HL-60 (cell line): ENCODE measurements at regions not wholly inside any gene's neighbourhood (a gene's known extent, or its start where the extent isn't known, plus 50 kb on each side); places are given as distances from the start of the nearest gene placed in this dataset.

Experiments used
- DNase-seq, 2 experiments: peaks; one replicate each; pipeline ENCODE4 v3.0.0-alpha.2; 2010 to 2020; ENCODE audit warnings: low read depth in 1 of 2, low spot score in 1 of 2
- H3K27ac ChIP-seq: fragments of 250-450 bp; sonication (Bioruptor Pico); replicated peaks from 2 replicates; pipeline ENCODE4 v1.5.1; 2020; ENCODE audit warnings: mild to moderate bottlenecking, moderate library complexity
- H3K27me3 ChIP-seq: fragments of 250-450 bp; sonication (Bioruptor Pico); 2 replicates; pipeline ENCODE4 v1.5.1; 2021; ENCODE audit warnings: mild to moderate bottlenecking, moderate library complexity; ENCODE audit not compliant: insufficient read depth, poor library complexity, severe bottlenecking
- H3K4me3 ChIP-seq: replicated peaks from 2 replicates; pipeline ENCODE4 v1.5.1; 2011; ENCODE audit warnings: mild to moderate bottlenecking, control low read depth, low read length; ENCODE audit not compliant: insufficient read depth
- GABPA ChIP-seq: IDR thresholded peaks from 2 replicates; pipeline ENCODE4 v1.6.1; 2012; ENCODE audit warnings: low read depth
- POLR2AphosphoS5 ChIP-seq: IDR thresholded peaks from 2 replicates; pipeline ENCODE4 v1.6.1; 2012; ENCODE audit warnings: low read depth
- SPI1 ChIP-seq: IDR thresholded peaks from 2 replicates; pipeline ENCODE4 v1.6.1; 2012; ENCODE audit warnings: low read depth, mild to moderate bottlenecking, borderline replicate concordance
- TF ChIP-seq, protein P1 (sequence below): IDR thresholded peaks from 2 replicates; pipeline ENCODE4 v1.6.1; 2012; ENCODE audit warnings: low read depth; ENCODE audit not compliant: insufficient replicate concordance
- TF ChIP-seq, protein P2 (sequence below): IDR thresholded peaks from one replicate; pipeline ENCODE4 v1.5.1; 2011; ENCODE audit warnings: low read length, control low read depth, inconsistent platforms; ENCODE audit not compliant: insufficient read depth

DNA sequence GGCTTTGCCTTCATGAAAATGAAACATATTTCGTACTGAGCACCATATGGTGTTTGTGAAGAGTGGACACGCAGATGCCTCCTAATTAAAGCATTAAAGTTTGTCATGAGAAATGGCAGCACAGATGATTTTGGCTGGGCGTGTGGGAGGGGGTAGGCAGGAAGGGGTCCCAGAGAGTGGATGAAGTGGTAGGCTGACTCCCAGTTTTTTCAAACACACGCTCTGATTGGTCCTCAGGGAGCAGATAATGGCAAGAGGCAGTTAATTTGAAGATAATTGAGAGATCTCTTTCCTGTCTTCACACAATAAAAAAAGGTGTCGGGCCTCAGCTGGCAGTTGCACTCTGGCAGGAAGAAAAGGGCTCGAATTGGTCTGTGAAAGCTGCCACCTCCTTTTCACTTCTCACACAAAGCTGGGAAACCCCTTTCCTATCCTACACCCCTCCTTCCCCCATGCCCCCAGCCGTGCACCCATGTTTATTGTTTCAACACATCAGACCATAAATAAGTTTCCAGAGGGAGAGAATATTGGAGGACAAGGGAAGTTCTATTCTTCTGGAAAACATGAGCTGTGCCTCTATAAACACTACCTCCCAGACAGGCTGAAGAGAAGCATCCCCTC is 429.6 kb downstream of the ARHGEF28 start:
- DNase-seq = no peak
- no peak overlapping the region for H3K27ac ChIP-seq

DNA sequence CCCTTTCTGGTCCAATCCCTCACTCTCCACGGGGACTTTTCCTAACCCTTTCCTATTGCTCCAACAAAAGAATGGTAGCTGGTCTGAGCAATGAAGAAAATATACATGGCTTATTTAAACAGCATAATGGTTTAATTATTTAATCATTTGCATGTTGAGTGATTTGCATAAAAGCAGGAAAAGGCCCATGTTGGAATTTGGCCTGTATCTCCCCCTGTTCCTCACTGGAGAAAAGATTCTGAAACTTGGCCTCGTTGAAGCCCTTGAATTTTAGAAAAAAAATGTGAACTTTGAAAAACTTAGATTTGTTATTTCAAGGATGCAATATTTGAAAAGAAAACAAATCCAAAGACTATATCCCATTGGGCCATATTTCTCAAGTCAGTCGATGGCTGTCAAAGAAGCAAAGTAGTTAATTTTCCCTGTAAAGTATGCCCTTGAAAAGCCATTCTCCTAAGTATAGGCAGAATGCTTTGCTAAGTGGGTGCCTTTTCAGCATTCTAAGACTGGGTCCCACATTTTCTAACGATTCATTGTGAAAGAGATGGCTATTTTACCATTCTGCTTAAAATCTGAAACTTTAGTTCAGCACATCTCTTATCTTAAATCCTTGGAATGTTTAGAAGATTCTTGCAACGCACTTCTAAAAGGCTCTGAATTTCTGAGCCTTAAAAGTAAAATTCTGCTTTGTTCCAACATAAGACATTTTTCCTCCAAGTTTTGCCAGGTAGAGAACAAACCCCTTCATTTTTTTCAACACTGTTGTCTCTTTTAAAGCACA is 428.8 kb downstream of the ARHGEF28 start:
- Histone ChIP-seq H3K27me3 (no peaks in the 10 kb centered on the region), H3K4me3 (no peak overlapping the region), H3K27ac (no peak overlapping the region)
- DNase-seq = no peak
- no peak for TF ChIP-seq POLR2AphosphoS5
- no peak for TF ChIP-seq GABPA
- no peak for TF ChIP-seq SPI1
- TF ChIP-seq, protein P1, sequence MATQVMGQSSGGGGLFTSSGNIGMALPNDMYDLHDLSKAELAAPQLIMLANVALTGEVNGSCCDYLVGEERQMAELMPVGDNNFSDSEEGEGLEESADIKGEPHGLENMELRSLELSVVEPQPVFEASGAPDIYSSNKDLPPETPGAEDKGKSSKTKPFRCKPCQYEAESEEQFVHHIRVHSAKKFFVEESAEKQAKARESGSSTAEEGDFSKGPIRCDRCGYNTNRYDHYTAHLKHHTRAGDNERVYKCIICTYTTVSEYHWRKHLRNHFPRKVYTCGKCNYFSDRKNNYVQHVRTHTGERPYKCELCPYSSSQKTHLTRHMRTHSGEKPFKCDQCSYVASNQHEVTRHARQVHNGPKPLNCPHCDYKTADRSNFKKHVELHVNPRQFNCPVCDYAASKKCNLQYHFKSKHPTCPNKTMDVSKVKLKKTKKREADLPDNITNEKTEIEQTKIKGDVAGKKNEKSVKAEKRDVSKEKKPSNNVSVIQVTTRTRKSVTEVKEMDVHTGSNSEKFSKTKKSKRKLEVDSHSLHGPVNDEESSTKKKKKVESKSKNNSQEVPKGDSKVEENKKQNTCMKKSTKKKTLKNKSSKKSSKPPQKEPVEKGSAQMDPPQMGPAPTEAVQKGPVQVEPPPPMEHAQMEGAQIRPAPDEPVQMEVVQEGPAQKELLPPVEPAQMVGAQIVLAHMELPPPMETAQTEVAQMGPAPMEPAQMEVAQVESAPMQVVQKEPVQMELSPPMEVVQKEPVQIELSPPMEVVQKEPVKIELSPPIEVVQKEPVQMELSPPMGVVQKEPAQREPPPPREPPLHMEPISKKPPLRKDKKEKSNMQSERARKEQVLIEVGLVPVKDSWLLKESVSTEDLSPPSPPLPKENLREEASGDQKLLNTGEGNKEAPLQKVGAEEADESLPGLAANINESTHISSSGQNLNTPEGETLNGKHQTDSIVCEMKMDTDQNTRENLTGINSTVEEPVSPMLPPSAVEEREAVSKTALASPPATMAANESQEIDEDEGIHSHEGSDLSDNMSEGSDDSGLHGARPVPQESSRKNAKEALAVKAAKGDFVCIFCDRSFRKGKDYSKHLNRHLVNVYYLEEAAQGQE = no peak
- TF ChIP-seq, protein P2, sequence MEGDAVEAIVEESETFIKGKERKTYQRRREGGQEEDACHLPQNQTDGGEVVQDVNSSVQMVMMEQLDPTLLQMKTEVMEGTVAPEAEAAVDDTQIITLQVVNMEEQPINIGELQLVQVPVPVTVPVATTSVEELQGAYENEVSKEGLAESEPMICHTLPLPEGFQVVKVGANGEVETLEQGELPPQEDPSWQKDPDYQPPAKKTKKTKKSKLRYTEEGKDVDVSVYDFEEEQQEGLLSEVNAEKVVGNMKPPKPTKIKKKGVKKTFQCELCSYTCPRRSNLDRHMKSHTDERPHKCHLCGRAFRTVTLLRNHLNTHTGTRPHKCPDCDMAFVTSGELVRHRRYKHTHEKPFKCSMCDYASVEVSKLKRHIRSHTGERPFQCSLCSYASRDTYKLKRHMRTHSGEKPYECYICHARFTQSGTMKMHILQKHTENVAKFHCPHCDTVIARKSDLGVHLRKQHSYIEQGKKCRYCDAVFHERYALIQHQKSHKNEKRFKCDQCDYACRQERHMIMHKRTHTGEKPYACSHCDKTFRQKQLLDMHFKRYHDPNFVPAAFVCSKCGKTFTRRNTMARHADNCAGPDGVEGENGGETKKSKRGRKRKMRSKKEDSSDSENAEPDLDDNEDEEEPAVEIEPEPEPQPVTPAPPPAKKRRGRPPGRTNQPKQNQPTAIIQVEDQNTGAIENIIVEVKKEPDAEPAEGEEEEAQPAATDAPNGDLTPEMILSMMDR = no peak

More for the DNA sequence above, 429.6 kb downstream of the ARHGEF28 start:
- Histone ChIP-seq H3K27me3 (no peaks in the 10 kb centered on the region), H3K4me3 (no peak overlapping the region)
- TF ChIP-seq, protein P1 = no peak
- TF ChIP-seq, protein P2 = no peak
- no peak for TF ChIP-seq POLR2AphosphoS5
- TF ChIP-seq GABPA = no peak
- no peak for TF ChIP-seq SPI1

DNA sequence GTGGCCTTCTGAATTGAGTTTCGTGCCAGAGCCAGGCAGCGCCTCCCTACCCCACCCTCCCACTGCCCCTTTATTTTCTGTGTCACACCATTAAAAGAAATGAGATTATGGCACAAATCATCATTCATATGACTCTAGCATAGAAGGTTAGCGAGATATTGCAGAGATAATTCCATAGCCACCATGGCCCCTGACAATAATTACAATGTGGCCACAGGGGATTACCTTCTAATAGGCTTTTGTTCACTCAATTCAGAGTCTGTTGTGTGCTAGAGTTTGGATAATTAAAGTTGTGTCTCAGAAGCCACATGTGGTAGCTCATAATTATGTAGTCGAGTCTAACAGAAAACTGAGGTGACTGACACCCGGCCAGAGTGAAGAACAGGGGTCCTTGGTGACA is 428.1 kb downstream of the ARHGEF28 start:
- Histone ChIP-seq H3K4me3 (no peak overlapping the region), H3K27ac (no peak overlapping the region), H3K27me3 (no peaks in the 10 kb centered on the region)
- TF ChIP-seq, protein P1 = no peak
- TF ChIP-seq SPI1 = no peak
- TF ChIP-seq, protein P2 = no peak
- no peak for TF ChIP-seq POLR2AphosphoS5
- no peak for TF ChIP-seq GABPA
- DNase-seq = no peak
